Ovary (tissue), 7 donors: ENCODE measurements at regions not wholly inside any gene's neighbourhood (a gene's known extent, or its start where the extent isn't known, plus 50 kb on each side); places are given as distances from the start of the nearest gene placed in this dataset.

Experiments used
- DNase-seq, 5 donors: peaks; one replicate each; pipeline ENCODE4 v3.0.0-alpha.2; 2019 to 2020
- H3K27ac ChIP-seq, 2 donors: fragments of 200-600 bp; one replicate each; pipeline versions ENCODE4 v1.5.1 to v1.8.0; 2019 to 2022
- H3K27me3 ChIP-seq: fragments of 200-600 bp; one replicate; pipeline ENCODE4 v1.8.0; 2022
- H3K36me3 ChIP-seq: fragments of 200-600 bp; sonication (generic); one replicate; pipeline ENCODE4 v1.5.1; 2019
- H3K4me1 ChIP-seq: one replicate; pipeline ENCODE4 v1.8.1; 2013; ENCODE audit warnings: mild to moderate bottlenecking, moderate library complexity; ENCODE audit not compliant: insufficient read depth
- H3K4me3 ChIP-seq: fragments of 200-600 bp; sonication (generic); one replicate; pipeline ENCODE4 v1.5.1; 2017
- H3K9me3 ChIP-seq, 2 donors: fragments of 200-600 bp in 1 of 2; sonication (generic) in 1 of 2; one replicate each; pipeline versions ENCODE4 v1.5.1 to v1.8.1; 2013 to 2019; ENCODE audit warnings: mild to moderate bottlenecking in 1 of 2, moderate library complexity in 1 of 2
- EP300 ChIP-seq: sonication (generic); formaldehyde crosslinking; IDR thresholded peaks from one replicate; pipeline ENCODE4 v1.6.1; 2017; ENCODE audit warnings: antibody characterized with exemption
- POLR2A ChIP-seq: fragments of 450-650 bp; IDR thresholded peaks from one replicate; pipeline ENCODE4 v1.6.1; 2017; ENCODE audit warnings: antibody characterized with exemption, mild to moderate bottlenecking, moderate library complexity
- WGBS, 3 donors: extraction: QIAGEN DNeasy Blood & Tissue Kit in 1 of 3; methylation state at CpG; one replicate each; pipeline versions ENCODE4 v1.1.5 to v1.1.7; 2013 to 2017; 5-methylcytosine and 5-hydroxymethylcytosine counted together
- intact Hi-C, 4 donors: fragments of 100-400 bp; cut with DNase I; formaldehyde crosslinking; loops; one replicate each; pipeline versions ENCODE4 v1.11.0 to v1.15.1; 2022 to 2023
- TF ChIP-seq, protein P1 (sequence below), 3 donors: fragments of 450-650 bp in 2 of 3; fragments of 200-600 bp in 1 of 3; IDR thresholded peaks; one replicate each; pipeline versions ENCODE4 v1.5.1 to v1.8.0; 2016 to 2022; ENCODE audit warnings: antibody characterized with exemption in 3 of 3, mild to moderate bottlenecking in 1 of 3
- donor health status: DM: no; HTN: no; CAD: no; lungs with moderate emphysema.
- donor health status: DM: no; HTN: no; CAD: no.
- donor health status: Bipolar disorder and iron deficiency.
- donor health status: DM: no; HTN: no; CAD: no.
- donor health status: DM: yes; HTN: yes; CAD: no.

DNA sequence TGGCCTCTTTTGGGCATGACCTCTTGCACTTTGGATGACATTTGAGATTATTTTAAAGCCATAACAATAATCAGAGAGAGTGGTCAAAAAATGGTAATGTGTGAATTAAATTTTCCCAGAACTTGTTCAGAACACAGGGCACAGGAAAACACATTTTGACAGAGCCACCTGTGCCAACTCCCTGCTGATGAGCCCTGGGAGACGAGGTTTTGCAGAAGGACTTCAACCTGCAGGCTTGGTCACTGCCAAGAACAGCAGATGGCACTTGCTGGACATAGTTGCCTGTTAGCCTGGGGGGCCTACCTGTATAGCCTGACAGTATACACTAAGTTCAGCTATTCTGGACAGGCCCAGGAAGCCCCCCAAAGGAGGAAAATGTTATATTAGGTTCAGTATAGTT lies 277.8 kb upstream of the EMCN start:
- no peaks in the 10 kb centered on the region for H3K36me3 ChIP-seq
- TF ChIP-seq POLR2A (no peak), EP300 (no peak)
- TF ChIP-seq, protein P1, sequence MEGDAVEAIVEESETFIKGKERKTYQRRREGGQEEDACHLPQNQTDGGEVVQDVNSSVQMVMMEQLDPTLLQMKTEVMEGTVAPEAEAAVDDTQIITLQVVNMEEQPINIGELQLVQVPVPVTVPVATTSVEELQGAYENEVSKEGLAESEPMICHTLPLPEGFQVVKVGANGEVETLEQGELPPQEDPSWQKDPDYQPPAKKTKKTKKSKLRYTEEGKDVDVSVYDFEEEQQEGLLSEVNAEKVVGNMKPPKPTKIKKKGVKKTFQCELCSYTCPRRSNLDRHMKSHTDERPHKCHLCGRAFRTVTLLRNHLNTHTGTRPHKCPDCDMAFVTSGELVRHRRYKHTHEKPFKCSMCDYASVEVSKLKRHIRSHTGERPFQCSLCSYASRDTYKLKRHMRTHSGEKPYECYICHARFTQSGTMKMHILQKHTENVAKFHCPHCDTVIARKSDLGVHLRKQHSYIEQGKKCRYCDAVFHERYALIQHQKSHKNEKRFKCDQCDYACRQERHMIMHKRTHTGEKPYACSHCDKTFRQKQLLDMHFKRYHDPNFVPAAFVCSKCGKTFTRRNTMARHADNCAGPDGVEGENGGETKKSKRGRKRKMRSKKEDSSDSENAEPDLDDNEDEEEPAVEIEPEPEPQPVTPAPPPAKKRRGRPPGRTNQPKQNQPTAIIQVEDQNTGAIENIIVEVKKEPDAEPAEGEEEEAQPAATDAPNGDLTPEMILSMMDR (IDR thresholded peaks at IDR 0.05) = no peak
- 80 to 94% (median 89%) methylated on average over 1 of the region's 1 CpG for WGBS, 3 donors
- no peak for DNase-seq
- H3K4me1 ChIP-seq = no peaks in the 10 kb centered on the region
- H3K27me3 ChIP-seq = no peaks in the 10 kb centered on the region
- H3K4me3 ChIP-seq = no peak overlapping the region
- intact Hi-C loops = no loop called here
- no peaks in the 10 kb centered on the region for H3K9me3 ChIP-seq
- H3K27ac ChIP-seq = no peak overlapping the region

DNA sequence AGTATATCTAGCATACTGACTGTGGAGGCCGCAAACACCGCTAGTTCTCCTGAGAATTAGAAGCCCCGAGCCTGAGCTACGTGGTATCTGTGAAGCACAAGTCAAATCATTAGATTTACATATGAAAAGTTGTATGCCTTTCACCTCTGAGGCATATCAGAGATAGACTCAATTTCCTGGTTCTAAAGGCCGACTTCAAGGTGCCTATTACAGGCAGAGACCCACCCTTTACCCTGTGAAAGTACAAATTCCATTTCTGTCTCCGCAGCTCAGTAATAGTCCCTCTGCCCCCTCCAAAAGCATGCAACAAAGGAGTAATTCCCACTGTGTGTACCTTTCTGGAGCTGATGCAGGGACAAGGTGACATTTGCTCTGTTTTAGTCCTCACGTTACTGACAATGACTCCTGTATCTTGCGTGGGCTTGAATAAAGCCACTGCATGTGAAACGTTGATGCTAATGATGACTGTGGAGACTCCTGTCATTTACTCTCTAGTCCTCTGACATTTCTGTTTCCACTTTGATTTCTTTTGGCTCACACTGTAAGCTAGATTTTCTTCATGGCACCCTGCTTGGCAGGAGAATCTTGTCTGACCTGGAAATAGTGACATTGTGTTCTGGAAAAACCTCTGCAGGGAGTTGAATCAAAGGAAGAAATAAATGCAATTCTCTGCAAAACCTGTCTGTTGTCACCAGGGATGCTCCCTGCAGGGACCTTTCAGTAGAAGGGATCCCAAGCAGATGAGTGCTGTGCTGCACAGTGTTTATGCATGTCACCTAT lies 273.2 kb upstream of the EMCN start:
- no peak for DNase-seq
- TF ChIP-seq, protein P1 (IDR thresholded peaks at IDR 0.05) = no peak
- TF ChIP-seq EP300 (no peak), POLR2A (no peak)
- Histone ChIP-seq H3K27ac (no peak overlapping the region), H3K9me3 (no peaks in the 10 kb centered on the region), H3K4me1 (no peaks in the 10 kb centered on the region), H3K36me3 (no peaks in the 10 kb centered on the region), H3K4me3 (no peak overlapping the region), H3K27me3 (no peaks in the 10 kb centered on the region)
- WGBS, 3 donors = 90 to 91% (median 90%) methylated on average over 9 of the region's 9 CpGs
- intact Hi-C loops = no loop called here

DNA sequence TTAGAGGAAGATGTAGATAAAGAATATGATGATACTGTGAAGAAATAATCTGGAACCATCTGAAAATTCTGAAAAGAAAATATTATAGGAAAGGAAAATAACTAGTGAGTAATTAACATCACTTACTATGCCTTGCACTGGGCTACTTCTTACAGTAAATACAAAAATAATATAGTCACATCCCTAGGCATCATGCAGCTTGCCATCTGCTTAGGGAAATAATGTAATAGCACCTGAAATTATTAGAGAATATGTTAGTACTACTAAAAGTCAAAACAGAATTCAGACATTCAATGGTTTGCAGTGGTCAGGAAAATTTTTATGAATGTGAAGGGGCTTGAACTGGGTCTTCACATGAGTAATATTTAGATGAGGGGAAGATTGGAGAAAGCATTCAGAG lies 272.2 kb upstream of the EMCN start:
- intact Hi-C loops = no loop called here
- H3K36me3 ChIP-seq = no peaks in the 10 kb centered on the region
- DNase-seq = no peak
- H3K9me3 ChIP-seq = no peaks in the 10 kb centered on the region
- no peaks in the 10 kb centered on the region for H3K4me1 ChIP-seq
- H3K27ac ChIP-seq = no peak overlapping the region
- H3K27me3 ChIP-seq = no peaks in the 10 kb centered on the region
- no peak for TF ChIP-seq POLR2A
- no peak overlapping the region for H3K4me3 ChIP-seq

GRCh38 chr4:100786481-100786880 lies 268.7 kb upstream of the EMCN start:
- Histone ChIP-seq H3K36me3 (no peaks in the 10 kb centered on the region), H3K27ac (no peak overlapping the region), H3K27me3 (no peaks in the 10 kb centered on the region), H3K4me3 (no peak overlapping the region), H3K9me3 (no peaks in the 10 kb centered on the region), H3K4me1 (no peaks in the 10 kb centered on the region)
- no peak for TF ChIP-seq EP300
- TF ChIP-seq, protein P1 (IDR thresholded peaks at IDR 0.05) = no peak
- no peak for TF ChIP-seq POLR2A
- intact Hi-C loops = no loop called here
- 75 to 87% (median 86%) methylated on average over 1 of the region's 1 CpG for WGBS, 3 donors
- no peak for DNase-seq

DNA sequence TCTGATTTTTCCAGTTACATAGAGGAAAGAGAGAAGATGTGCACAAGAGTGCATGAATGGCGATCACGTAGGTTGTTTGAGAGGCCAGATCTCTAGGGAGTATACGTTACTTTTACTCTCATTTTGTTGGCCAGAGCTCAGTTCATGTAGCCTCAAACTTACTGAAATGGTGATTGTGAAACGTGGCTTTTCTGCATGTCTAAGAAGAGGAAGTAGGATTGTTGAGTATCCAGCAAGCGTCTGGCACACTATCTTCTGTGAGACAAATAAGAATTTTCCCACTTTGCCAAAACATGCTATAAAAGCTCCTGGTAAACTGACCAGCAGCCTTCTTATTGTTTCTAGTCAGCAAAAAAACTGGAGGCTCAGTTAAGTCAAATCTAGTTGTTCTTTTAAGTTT lies 264.5 kb upstream of the EMCN start:
- intact Hi-C loops = no loop called here
- TF ChIP-seq, protein P1 (IDR thresholded peaks at IDR 0.05) = no peak
- TF ChIP-seq EP300 (no peak), POLR2A (no peak)
- no peak for DNase-seq
- Histone ChIP-seq H3K27me3 (no peaks in the 10 kb centered on the region), H3K4me3 (no peak overlapping the region), H3K9me3 (no peaks in the 10 kb centered on the region), H3K27ac (no peak overlapping the region), H3K4me1 (no peaks in the 10 kb centered on the region), H3K36me3 (no peaks in the 10 kb centered on the region)
- WGBS, 3 donors = 40 to 87% (median 64%) methylated on average over 5 of the region's 5 CpGs
